HepG2 (cell line): ENCODE measurements at regions not wholly inside any gene's neighbourhood (a gene's known extent, or its start where the extent isn't known, plus 50 kb on each side); places are given as distances from the start of the nearest gene placed in this dataset.
"Not testable (repeated sequence)": the region's sequence is repeated elsewhere in the genome, so short reads cannot be mapped to it uniquely, and the experiment has no call there.

ENCODE experiments used
- EP300 ChIP-seq, 3 experiments: sonication (generic) in 1 of 3; formaldehyde crosslinking in 1 of 3; IDR thresholded peaks; 2 replicates each; pipeline versions ENCODE4 v1.5.1 to v1.6.1; 2011 to 2020; ENCODE audit warnings: low read depth in 2 of 3, low read length in 2 of 3, borderline replicate concordance in 1 of 3, improper control_type of control experiment in 1 of 3, mild to moderate bottlenecking in 1 of 3, missing genetic modification reagents in 1 of 3, moderate library complexity in 1 of 3
- TBP ChIP-seq: sonication (generic); formaldehyde crosslinking; IDR thresholded peaks from 2 replicates; pipeline ENCODE4 v1.5.0; 2020; ENCODE audit warnings: missing genetic modification reagents
- ZMAT3 ChIP-seq: sonication (generic); formaldehyde crosslinking; conservative IDR thresholded peaks from 2 replicates; pipeline ENCODE4 v1.7.0; 2021; ENCODE audit warnings: missing genetic modification reagents
- TF ChIP-seq, protein P1 (sequence below): sonication (generic); formaldehyde crosslinking; IDR thresholded peaks from 2 replicates; pipeline ENCODE4 v1.5.0; 2020; ENCODE audit warnings: mild to moderate bottlenecking, missing genetic modification reagents, moderate library complexity
- TF ChIP-seq, protein P2 (sequence below): sonication (generic); formaldehyde crosslinking; IDR thresholded peaks from 2 replicates; pipeline ENCODE4 v1.8.1; 2023; ENCODE audit warnings: mild to moderate bottlenecking, inconsistent platforms, moderate library complexity, missing genetic modification reagents, borderline replicate concordance

DNA sequence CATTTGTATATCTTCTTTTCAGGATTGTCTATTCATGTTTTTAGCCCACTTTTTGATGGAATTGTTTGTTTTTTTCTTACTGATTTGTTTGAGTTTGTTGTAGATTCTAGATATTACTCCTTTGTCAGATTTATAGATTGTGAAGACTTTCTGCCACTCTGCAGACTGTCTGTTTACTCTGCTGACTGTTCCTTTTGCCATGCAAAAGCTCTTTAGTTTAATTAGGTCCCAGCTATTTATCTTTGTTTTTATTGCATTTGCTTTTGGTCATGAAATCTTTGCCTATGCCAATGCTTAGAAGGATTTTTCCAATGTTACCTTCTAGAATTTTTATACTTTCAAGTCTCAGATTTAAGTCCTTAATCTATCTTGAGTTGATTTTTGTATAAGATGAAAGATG lies 564.0 kb upstream of the NECTIN3 start:
- not testable (repeated sequence) for TF ChIP-seq TBP (CRISPR knock-in tag); ZMAT3 (CRISPR knock-in tag); EP300 (IDR thresholded peaks at IDR 0.05; ENCODE audit: low read depth in 2 of 2, low read length in 2 of 2); EP300 (CRISPR knock-in tag; IDR thresholded peaks at IDR 0.05; ENCODE audit: borderline replicate concordance)
- TF ChIP-seq, protein P1, sequence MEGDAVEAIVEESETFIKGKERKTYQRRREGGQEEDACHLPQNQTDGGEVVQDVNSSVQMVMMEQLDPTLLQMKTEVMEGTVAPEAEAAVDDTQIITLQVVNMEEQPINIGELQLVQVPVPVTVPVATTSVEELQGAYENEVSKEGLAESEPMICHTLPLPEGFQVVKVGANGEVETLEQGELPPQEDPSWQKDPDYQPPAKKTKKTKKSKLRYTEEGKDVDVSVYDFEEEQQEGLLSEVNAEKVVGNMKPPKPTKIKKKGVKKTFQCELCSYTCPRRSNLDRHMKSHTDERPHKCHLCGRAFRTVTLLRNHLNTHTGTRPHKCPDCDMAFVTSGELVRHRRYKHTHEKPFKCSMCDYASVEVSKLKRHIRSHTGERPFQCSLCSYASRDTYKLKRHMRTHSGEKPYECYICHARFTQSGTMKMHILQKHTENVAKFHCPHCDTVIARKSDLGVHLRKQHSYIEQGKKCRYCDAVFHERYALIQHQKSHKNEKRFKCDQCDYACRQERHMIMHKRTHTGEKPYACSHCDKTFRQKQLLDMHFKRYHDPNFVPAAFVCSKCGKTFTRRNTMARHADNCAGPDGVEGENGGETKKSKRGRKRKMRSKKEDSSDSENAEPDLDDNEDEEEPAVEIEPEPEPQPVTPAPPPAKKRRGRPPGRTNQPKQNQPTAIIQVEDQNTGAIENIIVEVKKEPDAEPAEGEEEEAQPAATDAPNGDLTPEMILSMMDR (CRISPR knock-in tag): not testable (repeated sequence)
- TF ChIP-seq, protein P2, sequence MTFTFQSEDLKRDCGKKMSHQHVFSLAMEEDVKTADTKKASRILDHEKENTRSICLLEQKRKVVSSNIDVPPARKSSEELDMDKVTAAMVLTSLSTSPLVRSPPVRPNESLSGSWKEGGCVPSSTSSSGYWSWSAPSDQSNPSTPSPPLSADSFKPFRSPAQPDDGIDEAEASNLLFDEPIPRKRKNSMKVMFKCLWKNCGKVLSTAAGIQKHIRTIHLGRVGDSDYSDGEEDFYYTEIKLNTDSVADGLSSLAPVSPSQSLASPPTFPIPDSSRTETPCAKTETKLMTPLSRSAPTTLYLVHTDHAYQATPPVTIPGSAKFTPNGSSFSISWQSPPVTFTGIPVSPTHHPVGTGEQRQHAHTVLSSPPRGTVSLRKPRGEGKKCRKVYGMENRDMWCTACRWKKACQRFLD (CRISPR knock-in tag): not testable (repeated sequence)
